HG02852 (cell line): ENCODE measurements at regions not wholly inside any gene's neighbourhood (a gene's known extent, or its start where the extent isn't known, plus 50 kb on each side); places are given as distances from the start of the nearest gene placed in this dataset.

Source experiments
- ATAC-seq: cut with Tn5 transposase; IDR thresholded peaks from one replicate; pipeline ENCODE4 v1.9.1; 2021; ENCODE audit warnings: mild to moderate bottlenecking, moderate library complexity; ENCODE audit not compliant: unreplicated experiment

- no peak for ATAC-seq
Measured at GRCh38 chr2:16167870-16168426, 227.6 kb downstream of the MYCN start.

DNA sequence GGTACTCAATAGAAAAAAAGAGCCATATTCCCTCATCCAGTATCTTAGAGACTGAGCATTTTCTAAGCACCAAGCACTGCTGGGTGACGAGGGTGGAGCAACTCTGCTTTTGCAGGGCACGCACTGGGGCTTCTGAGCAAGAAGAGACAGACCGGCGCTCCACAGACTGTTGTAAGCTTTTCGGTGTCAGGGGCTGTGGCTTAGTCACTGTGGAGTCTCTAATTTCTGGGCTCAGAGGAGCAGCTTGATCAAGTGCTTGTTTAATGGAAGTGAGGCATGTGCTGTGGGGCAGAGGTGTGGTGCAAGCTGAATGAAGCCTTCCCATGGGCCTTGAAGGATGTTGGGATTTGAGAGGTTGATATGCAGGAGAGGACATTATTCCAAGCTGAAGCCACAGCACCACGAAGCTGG, 227.1 kb downstream of the MYCN start:
- no peak for ATAC-seq

- ATAC-seq = no peak
Measured at GRCh38 chr2:16166327-16166981, 226.1 kb downstream of the MYCN start.

DNA sequence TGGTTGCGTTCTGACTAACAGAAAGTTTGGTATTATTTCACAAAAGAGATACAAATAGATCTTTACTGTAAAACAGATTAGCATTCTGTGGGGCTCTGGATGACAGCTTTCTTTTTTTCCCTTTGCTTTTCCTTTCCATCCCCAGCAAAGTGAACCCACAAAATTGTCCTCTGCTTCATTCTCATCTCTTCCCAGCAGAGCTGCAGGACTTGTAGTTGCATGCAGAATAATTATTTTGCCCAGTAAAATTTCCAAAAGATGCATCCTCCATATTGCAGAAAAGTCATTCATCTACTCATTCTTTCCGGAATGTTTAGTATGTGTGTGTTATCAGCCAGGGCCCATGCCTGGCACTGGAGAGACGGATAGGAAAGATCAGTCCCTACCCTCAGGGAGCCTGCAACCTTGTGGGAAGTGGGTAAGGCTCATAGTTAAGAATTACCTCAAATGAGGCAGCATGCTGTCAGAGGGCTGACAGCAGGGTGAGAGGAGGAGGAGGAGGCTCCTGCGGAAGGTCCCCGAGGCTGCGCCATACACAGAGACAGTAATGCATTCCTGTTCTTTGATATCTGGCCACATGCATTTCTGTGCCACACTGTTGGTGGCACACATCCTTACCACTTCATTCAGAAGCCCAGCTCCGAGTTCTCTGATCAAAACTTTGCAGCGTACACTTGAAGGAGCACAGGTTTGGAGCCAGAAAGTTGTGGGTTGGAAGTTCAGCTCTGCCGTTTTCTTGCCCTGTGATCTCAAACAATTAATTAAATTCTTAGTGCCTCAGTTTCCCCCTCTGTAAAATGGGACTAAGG, 225.4 kb downstream of the MYCN start:
- ATAC-seq = no peak

DNA sequence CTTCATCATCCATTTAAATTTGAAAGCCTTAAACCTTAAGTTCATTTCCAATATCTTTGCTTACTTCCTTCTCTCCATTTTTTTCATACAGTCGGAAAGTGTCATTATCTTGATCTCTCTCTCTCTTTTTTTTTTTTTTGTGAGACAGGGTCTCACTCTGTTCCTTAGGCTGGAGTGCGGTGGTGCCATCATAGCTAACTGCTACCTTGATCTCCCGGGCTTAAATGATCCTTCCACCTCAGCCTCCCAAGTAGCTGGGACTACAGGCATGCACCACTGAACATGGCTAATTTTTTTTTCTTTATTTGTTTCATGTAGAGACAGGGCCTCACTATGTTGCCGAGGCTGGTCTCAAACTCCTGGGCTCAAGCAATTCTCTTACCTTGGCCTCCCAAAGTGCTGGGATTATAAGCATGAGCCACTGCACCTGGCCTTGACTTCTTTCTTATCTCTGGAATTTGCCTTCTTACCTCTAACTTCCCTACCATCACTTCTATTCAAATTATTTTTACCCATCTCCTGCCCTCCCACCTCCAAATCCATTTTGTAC, 222.2 kb downstream of the MYCN start:
- ATAC-seq = no peak

DNA sequence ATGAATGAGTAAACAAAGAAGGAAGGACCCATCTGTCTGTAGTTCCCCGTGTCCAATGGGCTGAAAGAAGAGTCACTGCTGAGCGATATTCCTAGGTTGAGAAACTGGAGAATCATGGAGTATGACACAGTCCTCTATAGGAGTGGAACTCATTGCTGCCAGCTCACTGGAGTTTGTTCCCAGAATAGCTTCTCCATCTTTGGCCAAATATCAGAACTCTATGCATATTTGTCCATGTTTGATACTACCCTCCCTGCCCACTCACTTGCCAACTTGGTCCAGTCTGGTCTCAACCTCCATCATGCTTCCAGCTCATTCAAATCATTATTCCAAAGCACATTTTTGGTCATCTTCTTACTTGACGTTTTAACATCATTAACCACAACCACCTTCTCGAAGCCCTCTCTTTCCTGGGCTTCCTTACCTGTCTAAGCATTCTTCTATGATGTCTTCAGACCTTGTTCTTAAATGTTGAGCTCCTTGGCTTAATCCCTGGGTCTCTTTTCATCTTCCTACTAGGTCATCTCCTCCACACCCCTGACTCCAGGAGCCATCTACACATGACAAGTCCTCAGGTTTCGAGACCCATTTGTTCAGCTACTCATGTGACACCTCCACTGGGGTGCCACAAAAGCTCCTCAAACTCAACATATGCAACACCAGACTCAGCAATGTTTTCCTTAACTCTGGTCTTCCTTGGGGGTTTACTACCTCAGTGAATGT, 221.6 kb downstream of the MYCN start:
- no peak for ATAC-seq

DNA sequence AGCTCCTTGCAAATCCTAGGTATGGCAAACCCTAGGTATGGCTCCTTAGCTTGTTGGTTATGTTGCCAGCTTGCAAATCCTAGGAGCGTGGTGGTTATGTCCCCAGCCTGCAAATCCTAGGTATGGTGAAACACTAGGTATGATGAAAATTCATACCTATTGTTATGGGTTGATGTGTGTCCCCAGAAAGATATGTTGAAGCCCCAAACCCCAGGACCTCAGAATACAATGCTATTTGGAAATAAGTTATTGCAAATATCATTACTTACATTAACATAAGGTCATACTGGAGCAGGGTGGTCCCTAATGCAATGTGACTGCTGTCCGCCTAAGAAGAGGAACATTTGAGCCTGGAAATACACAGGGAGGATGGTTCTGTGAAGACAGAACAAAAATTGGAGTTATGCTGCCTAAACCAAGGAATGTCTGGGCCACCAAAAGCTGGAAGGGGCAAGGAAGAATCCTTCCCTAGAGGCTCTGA, 220.8 kb downstream of the MYCN start:
- ATAC-seq = no peak

DNA sequence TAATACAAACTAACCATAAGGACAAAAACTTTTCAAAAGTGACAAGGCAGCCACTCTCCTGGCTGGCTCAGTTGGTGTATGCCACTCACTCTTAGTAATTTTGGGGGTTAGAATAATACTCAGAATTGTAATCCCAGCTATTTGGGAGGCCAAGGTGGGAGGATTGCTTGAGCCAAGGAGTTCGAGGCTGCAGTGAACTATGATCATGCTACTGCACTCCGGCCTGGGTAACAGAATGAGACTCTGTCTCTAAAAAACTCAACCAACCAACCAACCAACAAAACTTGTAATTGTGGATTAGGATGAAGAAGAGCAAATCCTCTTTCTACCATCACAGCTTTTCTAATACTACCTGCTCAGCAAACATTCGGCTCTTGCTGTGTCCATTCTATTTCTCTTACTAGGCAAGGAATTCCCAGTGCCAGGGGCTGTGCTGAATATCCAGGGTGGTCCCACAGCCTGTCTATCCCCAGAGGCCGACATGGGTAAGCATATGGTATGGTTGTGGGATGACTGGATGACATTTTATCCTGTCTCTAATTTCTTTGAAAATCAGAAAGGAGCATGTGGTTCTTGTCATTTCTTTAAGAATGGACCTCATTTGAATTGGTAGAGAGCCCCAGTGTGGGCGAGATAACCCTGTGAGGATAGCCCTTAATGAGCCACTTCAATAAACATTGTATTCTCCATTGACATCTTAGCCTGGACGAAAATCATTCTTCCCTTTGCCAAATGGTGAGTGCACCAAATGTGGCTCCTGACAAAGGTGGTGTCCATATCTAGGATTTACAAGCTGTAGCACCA, 220.1 kb downstream of the MYCN start:
- no peak for ATAC-seq

DNA sequence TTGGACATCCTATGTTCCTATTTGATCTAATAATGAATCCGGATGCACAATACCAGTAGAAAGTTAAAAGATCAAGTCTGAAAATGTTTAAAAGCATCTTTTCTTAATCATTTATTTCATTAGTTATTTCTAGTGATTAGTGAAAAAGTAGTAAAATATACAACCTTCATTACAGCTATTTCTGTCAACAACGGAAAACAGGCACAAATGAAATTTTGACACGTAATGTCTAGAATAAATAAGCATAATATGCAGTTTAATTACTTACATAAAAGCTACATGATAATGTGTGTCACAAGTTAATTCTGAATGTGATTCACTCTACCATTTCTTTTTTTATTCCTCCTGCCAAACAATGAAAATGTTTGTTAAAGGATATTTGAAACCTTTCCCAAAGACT, 216.1 kb downstream of the MYCN start:
- ATAC-seq = no peak

GRCh38 chr2:16155766-16156165, 215.4 kb downstream of the MYCN start:
- ATAC-seq = no peak

DNA sequence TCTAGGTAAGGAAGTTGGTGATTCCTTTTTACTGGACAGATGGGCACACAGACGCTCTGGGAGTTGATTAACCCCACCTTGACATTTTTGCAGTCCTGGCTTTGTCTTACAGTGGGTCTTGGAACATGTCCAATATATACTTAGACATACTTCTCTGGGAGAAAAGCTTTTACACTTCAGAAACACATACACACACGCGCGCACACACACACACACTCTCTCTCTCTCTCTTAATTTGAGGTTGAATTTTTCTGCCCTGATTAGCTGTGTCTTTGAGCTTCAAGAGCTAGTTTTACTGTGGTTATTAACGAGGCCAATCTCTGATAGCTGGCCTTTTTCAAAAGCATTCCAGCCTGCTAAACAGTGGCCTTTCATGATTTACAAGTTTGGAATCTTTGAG, 215.0 kb downstream of the MYCN start:
- no peak for ATAC-seq

DNA sequence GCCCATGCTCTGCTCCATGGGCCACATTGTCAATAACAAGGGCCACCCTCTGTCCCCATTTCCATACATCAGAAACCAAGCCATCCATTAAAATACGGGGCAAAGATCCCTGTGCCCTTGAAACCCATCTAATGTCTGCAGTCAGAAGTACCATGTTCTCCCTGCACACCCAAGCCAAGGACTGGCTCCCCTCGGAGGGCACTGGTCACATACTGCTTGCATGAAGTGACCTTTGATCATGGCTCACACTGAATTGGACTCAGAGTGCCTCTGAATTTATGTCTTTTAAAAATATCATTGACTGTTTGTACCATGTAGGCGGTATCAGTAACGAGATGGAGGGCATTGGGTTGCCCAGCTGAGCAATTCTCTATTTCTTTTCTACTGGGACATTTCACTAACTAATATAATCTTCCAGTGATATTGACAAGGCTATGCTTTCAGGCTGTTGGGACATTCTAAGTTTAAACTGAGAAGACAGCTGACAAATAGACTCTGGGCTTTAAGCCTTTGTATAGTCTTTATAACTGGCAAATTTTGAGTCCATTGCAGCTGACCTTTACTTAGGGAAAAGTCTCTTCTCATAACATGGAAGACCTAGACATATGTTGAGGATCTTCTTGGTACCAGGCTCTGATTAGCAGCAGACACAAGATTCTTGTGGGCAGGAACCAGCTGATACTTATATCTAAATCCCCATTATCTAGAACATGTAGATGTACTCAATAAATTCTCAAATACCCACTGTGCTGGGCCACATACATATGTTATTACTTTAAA, 214.3 kb downstream of the MYCN start:
- no peak for ATAC-seq

GRCh38 chr2:16154061-16154460, 213.7 kb downstream of the MYCN start:
- no peak for ATAC-seq

DNA sequence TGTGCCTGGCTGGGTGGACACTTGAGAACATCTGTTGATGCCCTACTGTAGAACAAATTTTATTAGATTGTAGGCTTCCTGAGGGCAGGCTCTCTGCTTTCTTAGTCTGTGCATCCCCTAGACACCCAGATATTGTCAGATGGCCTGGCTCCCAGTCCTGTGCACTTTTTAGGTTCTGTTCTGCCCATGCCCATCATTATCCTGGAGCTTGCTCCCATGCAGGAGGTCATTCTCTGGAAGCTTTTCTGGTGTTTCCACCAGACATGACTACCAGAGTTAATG, 213.3 kb downstream of the MYCN start:
- ATAC-seq = no peak

GRCh38 chr2:16152928-16153753, 212.8 kb downstream of the MYCN start:
- no peak for ATAC-seq

- ATAC-seq = no peak
Measured at GRCh38 chr2:16152071-16152927, 211.9 kb downstream of the MYCN start.

DNA sequence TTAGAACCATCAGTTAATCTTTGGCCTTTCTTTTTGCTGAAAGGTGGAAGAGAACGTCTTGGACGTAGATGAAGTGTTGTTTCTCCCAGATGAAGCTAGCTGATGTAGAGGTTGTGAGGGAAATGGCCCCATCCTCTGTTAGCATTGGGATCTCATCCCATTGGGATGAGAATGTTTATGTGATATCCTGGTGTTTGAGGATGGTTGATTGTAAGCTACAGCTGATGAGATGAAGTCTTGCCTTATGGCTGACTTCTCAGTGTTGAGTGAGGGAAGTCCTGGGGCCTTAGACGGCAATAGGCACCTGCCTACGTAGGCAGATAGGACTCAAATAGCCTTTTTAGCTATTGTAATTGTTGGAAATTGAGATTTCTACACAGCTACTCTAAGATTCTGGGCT, 211.3 kb downstream of the MYCN start:
- ATAC-seq = no peak

- no peak for ATAC-seq
Measured at GRCh38 chr2:16151281-16151570, 210.9 kb downstream of the MYCN start.
